ENCODE measurements at regions not wholly inside any gene's neighbourhood (a gene's known extent, or its start where the extent isn't known, plus 50 kb on each side); places are given as distances from the start of the nearest gene placed in this dataset.

DNA sequence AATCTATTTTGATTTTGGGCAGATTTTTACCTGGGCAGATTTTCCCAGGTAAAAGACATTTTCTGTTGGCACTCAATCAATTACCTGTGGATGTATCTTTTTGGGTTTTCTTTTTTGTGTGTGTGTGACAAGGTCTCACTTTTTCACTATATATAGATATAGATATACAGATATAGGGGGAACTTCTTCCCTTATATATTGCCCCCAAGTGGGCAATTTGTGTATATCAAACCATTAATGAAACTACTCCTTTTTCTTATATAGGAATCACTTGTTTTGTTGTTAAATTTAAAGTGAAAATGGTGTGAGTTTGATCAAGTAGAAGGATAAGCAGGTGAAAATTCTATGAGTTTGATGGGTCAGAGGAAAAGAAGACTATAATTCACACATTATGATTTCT, 1054.9 kb downstream of the NLGN4Y start:
- Histone ChIP-seq H3K27me3 (no peaks in the 10 kb centered on the region), H3K36me3 (no peaks in the 10 kb centered on the region), H3K4me1 (peaks cover 0 to 13% (median 0%) of the 10 kb centered on the region in 4 donors), H3K9me3 (no peaks in the 10 kb centered on the region), H3K4me3 (no peak overlapping the region), H3K27ac (no peak overlapping the region)
- DNase-seq, result no peak
- TF ChIP-seq CTCF (IDR thresholded peaks at IDR 0.05), result no peak
- intact Hi-C loops (cut with DNase I; ENCODE audit: low total_unique reads), result no loop called here

DNA sequence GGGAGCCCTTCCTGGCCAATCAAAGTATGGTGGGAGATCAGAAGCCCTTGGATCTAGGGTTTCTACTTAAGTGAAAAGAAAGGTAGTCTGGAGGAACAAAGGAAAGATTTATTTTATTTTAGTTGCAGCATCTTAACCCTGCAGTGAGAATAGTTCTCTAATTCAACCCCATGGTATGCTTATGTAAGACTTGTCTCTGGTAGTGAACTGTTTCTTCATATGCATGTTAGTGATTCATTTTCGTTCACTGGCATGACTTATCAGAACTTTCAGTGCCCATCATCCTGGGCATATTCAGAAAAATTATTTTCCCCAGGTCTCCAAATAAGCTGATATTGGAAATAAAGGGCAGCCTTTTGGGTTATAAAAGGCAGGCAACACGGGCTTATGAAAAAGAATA, 1058.8 kb downstream of the NLGN4Y start:
- intact Hi-C loops (cut with DNase I; ENCODE audit: low total_unique reads), result no loop called here
- H3K27ac ChIP-seq, result no peak overlapping the region
- H3K4me1 ChIP-seq, result no peaks in the 10 kb centered on the region
- no peaks in the 10 kb centered on the region for H3K27me3 ChIP-seq
- H3K4me3 ChIP-seq, result no peak overlapping the region
- H3K9me3 ChIP-seq, result no peaks in the 10 kb centered on the region
- no peak for TF ChIP-seq CTCF (IDR thresholded peaks at IDR 0.05)
- no peaks in the 10 kb centered on the region for H3K36me3 ChIP-seq
- no peak for DNase-seq

- no peak overlapping the region for H3K4me3 ChIP-seq
Observed at GRCh38 chrY:15592957-15593356, 1068.6 kb downstream of the NLGN4Y start.

GRCh38 chrY:15593476-15594160, 1069.3 kb downstream of the NLGN4Y start:
- intact Hi-C loops (cut with DNase I; ENCODE audit: low total_unique reads), result no loop called here
- Histone ChIP-seq H3K27me3 (no peaks in the 10 kb centered on the region), H3K4me3 (no peak overlapping the region), H3K27ac (no peak overlapping the region), H3K4me1 (no peaks in the 10 kb centered on the region), H3K36me3 (no peaks in the 10 kb centered on the region), H3K9me3 (no peaks in the 10 kb centered on the region)
- no peak for TF ChIP-seq CTCF (IDR thresholded peaks at IDR 0.05)
- no peak for DNase-seq

More at GRCh38 chrY:15592957-15593356, 1068.6 kb downstream of the NLGN4Y start:
- Histone ChIP-seq H3K4me1 (no peaks in the 10 kb centered on the region), H3K9me3 (no peaks in the 10 kb centered on the region), H3K27ac (no peak overlapping the region), H3K27me3 (no peaks in the 10 kb centered on the region), H3K36me3 (no peaks in the 10 kb centered on the region)
- no peak for DNase-seq
- TF ChIP-seq CTCF (IDR thresholded peaks at IDR 0.05), result no peak
- intact Hi-C loops (cut with DNase I; ENCODE audit: low total_unique reads), result no loop called here

DNA sequence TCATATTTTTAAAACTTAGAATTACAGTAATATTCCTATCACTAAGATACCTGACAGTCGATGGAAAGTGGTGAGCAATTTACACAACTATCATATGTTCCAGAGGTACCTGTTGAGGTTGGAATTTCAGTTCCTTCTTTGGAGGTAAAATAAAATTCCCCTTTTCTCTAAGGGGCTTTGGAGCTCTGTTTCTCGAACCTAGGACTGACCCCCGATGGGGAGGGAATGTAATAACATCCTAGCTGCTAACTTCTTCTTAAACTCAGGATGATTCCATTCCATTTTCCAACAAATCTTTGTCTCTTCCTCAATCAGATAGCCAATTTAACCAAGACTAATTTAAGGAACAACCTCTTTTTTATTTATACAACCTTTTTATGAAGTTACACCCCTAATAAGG, 1069.8 kb downstream of the NLGN4Y start:
- Histone ChIP-seq H3K4me3 (no peak overlapping the region), H3K9me3 (no peaks in the 10 kb centered on the region), H3K36me3 (no peaks in the 10 kb centered on the region), H3K4me1 (no peaks in the 10 kb centered on the region), H3K27me3 (no peaks in the 10 kb centered on the region), H3K27ac (no peak overlapping the region)
- no peak for DNase-seq
- TF ChIP-seq CTCF (IDR thresholded peaks at IDR 0.05), result no peak
- intact Hi-C loops (cut with DNase I; ENCODE audit: low total_unique reads), result no loop called here

GRCh38 chrY:15600565-15600964, 1076.2 kb downstream of the NLGN4Y start:
- H3K4me1 ChIP-seq, result no peaks in the 10 kb centered on the region
- H3K27ac ChIP-seq, result no peak overlapping the region
- no peak for TF ChIP-seq CTCF (IDR thresholded peaks at IDR 0.05)
- no peak for DNase-seq
- no peaks in the 10 kb centered on the region for H3K27me3 ChIP-seq
- intact Hi-C loops (cut with DNase I; ENCODE audit: low total_unique reads), result no loop called here
- H3K9me3 ChIP-seq, result no peaks in the 10 kb centered on the region
- H3K36me3 ChIP-seq, result no peaks in the 10 kb centered on the region
- H3K4me3 ChIP-seq, result no peak overlapping the region

Measured in tibial artery (tissue), 4 donors.